ENCODE measurements at regions not wholly inside any gene's neighbourhood (a gene's known extent, or its start where the extent isn't known, plus 50 kb on each side); places are given as distances from the start of the nearest gene placed in this dataset.
"Not testable (repeated sequence)": the region's sequence is repeated elsewhere in the genome, so short reads cannot be mapped to it uniquely, and the experiment has no call there.

- no peak for TF ChIP-seq CTCF (conservative IDR thresholded peaks at IDR 0.05; ENCODE audit: control insufficient read depth, insufficient read depth, low read depth, low read length)
- H3K4me3 ChIP-seq (ENCODE audit: control insufficient read depth, low read depth, low read length): no peak overlapping the region
- DNase-seq (ENCODE audit: low read depth): no peak
These were observed 241.1 kb upstream of the TBX18 start for GRCh38 chr6:85005494-85005893.

- no peak overlapping the region for H3K4me3 ChIP-seq (ENCODE audit: control insufficient read depth, low read depth, low read length)
- no peak for TF ChIP-seq CTCF (conservative IDR thresholded peaks at IDR 0.05; ENCODE audit: control insufficient read depth, insufficient read depth, low read depth, low read length)
- peak; percentile 83 for DNase-seq (ENCODE audit: low read depth)
These were observed 240.1 kb upstream of the TBX18 start for GRCh38 chr6:85004361-85004995.

GRCh38 chr6:85002847-85003246 is 238.4 kb upstream of the TBX18 start:
- TF ChIP-seq CTCF (conservative IDR thresholded peaks at IDR 0.05; ENCODE audit: control insufficient read depth, insufficient read depth, low read depth, low read length): no peak
- DNase-seq (ENCODE audit: low read depth): no peak
- H3K4me3 ChIP-seq (ENCODE audit: control insufficient read depth, low read depth, low read length): no peak overlapping the region

GRCh38 chr6:85000001-85000400 is 235.6 kb upstream of the TBX18 start:
- no peak for DNase-seq (ENCODE audit: low read depth)
- no peak overlapping the region for H3K4me3 ChIP-seq (ENCODE audit: control insufficient read depth, low read depth, low read length)
- TF ChIP-seq CTCF (conservative IDR thresholded peaks at IDR 0.05; ENCODE audit: control insufficient read depth, insufficient read depth, low read depth, low read length): no peak

GRCh38 chr6:84998223-84998622 is 233.8 kb upstream of the TBX18 start:
- TF ChIP-seq CTCF (conservative IDR thresholded peaks at IDR 0.05; ENCODE audit: control insufficient read depth, insufficient read depth, low read depth, low read length): no peak

GRCh38 chr6:84988766-84989165 is 224.4 kb upstream of the TBX18 start:
- H3K4me3 ChIP-seq (ENCODE audit: control insufficient read depth, low read depth, low read length): not testable (repeated sequence)
- peak; percentile 64 for DNase-seq (ENCODE audit: low read depth)

More at GRCh38 chr6:84998223-84998622, 233.8 kb upstream of the TBX18 start:
- DNase-seq (ENCODE audit: low read depth): no peak
- no peak overlapping the region for H3K4me3 ChIP-seq (ENCODE audit: control insufficient read depth, low read depth, low read length)

GRCh38 chr6:84985490-84985889 is 221.1 kb upstream of the TBX18 start:
- DNase-seq (ENCODE audit: low read depth): not testable (repeated sequence)

GRCh38 chr6:84979541-84979940 is 215.1 kb upstream of the TBX18 start:
- no peak for TF ChIP-seq CTCF (conservative IDR thresholded peaks at IDR 0.05; ENCODE audit: control insufficient read depth, insufficient read depth, low read depth, low read length)
- no peak overlapping the region for H3K4me3 ChIP-seq (ENCODE audit: control insufficient read depth, low read depth, low read length)
- peak; percentile 47 for DNase-seq (ENCODE audit: low read depth)

More at GRCh38 chr6:84985490-84985889, 221.1 kb upstream of the TBX18 start:
- not testable (repeated sequence) for H3K4me3 ChIP-seq (ENCODE audit: control insufficient read depth, low read depth, low read length)

Measured in fibroblast of mammary gland (primary cell).